ENCODE measurements at regions not wholly inside any gene's neighbourhood (a gene's known extent, or its start where the extent isn't known, plus 50 kb on each side); places are given as distances from the start of the nearest gene placed in this dataset.

GRCh38 chr4:100852326-100852725, 334.5 kb upstream of the EMCN start:
- no peak overlapping the region for H2BK20ac ChIP-seq (ENCODE audit: low read depth, low read length)
- in situ Hi-C loops (cut with MboI; ENCODE audit: low sequenced_read_pairs), result no loop called here

More at GRCh38 chr4:100852326-100852725, 334.5 kb upstream of the EMCN start:
- H3K56ac ChIP-seq (ENCODE audit: extremely low read depth, insufficient read depth, low read length), result no peak overlapping the region
- intact Hi-C loops (cut with micrococcal nuclease), result no loop called here
- H3K27me3 ChIP-seq (ENCODE audit: control insufficient read depth, insufficient read depth, low read length), result no peaks in the 10 kb centered on the region
- H2BK15ac ChIP-seq (ENCODE audit: low read depth, low read length), result no peak overlapping the region
- ATAC-seq (ENCODE audit: low read depth) (no peak), DNase-seq (no peak)
- no peaks in the 10 kb centered on the region for H3K4me1 ChIP-seq (ENCODE audit: control insufficient read depth, insufficient read depth, low read length)
- no peak overlapping the region for H2BK5ac ChIP-seq (ENCODE audit: low read depth, low read length, poor library complexity, severe bottlenecking)
- no peak overlapping the region for H3K18ac ChIP-seq (ENCODE audit: low read depth, low read length)
- no peak overlapping the region for H4K91ac ChIP-seq (ENCODE audit: insufficient read depth, low read depth, low read length)
- ChIA-PET POLR2A (ENCODE audit: unreplicated experiment) (no interaction called here), CTCF (no interaction called here)
- H3K14ac ChIP-seq (replicated peaks; ENCODE audit: low read depth, low read length), result no peak overlapping the region
- dilution Hi-C loops (cut with HindIII; ENCODE audit: low sequenced_read_pairs, unreplicated experiment), result no loop called here
- no peaks in the 10 kb centered on the region for H4K20me1 ChIP-seq (ENCODE audit: insufficient read depth, low read length)
- H3K9me1 ChIP-seq (ENCODE audit: insufficient read depth, low read length), result no peaks in the 10 kb centered on the region
- H3K4me2 ChIP-seq (ENCODE audit: low read depth, low read length), result no peak overlapping the region
- H4K8ac ChIP-seq (ENCODE audit: low read depth in 2 of 2, low read length in 2 of 2), result no peak overlapping the region
- H3K9ac ChIP-seq (ENCODE audit: low read depth, low read length), result no peak overlapping the region
- no peak overlapping the region for H3K27ac ChIP-seq (ENCODE audit: insufficient read depth, low read length)
- WGBS, 2 experiments (ENCODE audit: extremely low coverage in 2 of 2, insufficient read length in 1 of 2), result no CpG with 5 or more reads among the region's 1 CpG
- no peak overlapping the region for H2AK9ac ChIP-seq (replicated peaks; ENCODE audit: low read depth, low read length, poor library complexity)
- no peaks in the 10 kb centered on the region for H3K9me3 ChIP-seq (ENCODE audit: control insufficient read depth, insufficient read depth, low read length)
- TF ChIP-seq SMC3 (IDR thresholded peaks at IDR 0.05; ENCODE audit: low read depth, low read length) (no peak), RFX5 (IDR thresholded peaks at IDR 0.05; ENCODE audit: low read depth, low read length) (no peak), RCOR1 (IDR thresholded peaks at IDR 0.05; ENCODE audit: insufficient replicate concordance, low read length) (no peak), CTCF (conservative IDR thresholded peaks at IDR 0.05; ENCODE audit: low read depth, low read length) (no peak)
- no peak overlapping the region for H4K5ac ChIP-seq (ENCODE audit: low read depth, low read length)
- H3K23ac ChIP-seq (ENCODE audit: low read depth, low read length), result no peak overlapping the region
- BruUV-seq (replicated peaks), result no TSS peak
- no peak overlapping the region for H2AFZ ChIP-seq (replicated peaks; ENCODE audit: low read length, poor library complexity)
- no peak overlapping the region for H2AK5ac ChIP-seq (ENCODE audit: low read depth, low read length)
- no peak overlapping the region for H3K4me3 ChIP-seq (ENCODE audit: insufficient read depth, low read depth, low read length)
- H3K36me3 ChIP-seq (ENCODE audit: control insufficient read depth, insufficient read depth, low read length), result no peaks in the 10 kb centered on the region
- H2BK120ac ChIP-seq (ENCODE audit: low read depth, low read length), result no peak overlapping the region
- H3K79me1 ChIP-seq (ENCODE audit: low read depth in 1 of 2, low read length in 2 of 2), result no peaks in the 10 kb centered on the region
- H3K4ac ChIP-seq (ENCODE audit: low read depth, low read length), result no peak overlapping the region

Measured in IMR-90 (cell line).